Inferior parietal cortex (tissue), 1 donor: ENCODE measurements at regions not wholly inside any gene's neighbourhood (a gene's known extent, or its start where the extent isn't known, plus 50 kb on each side); places are given as distances from the start of the nearest gene placed in this dataset.
"Not testable (repeated sequence)": the region's sequence is repeated elsewhere in the genome, so short reads cannot be mapped to it uniquely, and the experiment has no call there.

ENCODE experiments used
- DNase-seq: peaks from one replicate; pipeline ENCODE4 v3.0.0-alpha.2; 2016; ENCODE audit errors: extremely low spot score

DNA sequence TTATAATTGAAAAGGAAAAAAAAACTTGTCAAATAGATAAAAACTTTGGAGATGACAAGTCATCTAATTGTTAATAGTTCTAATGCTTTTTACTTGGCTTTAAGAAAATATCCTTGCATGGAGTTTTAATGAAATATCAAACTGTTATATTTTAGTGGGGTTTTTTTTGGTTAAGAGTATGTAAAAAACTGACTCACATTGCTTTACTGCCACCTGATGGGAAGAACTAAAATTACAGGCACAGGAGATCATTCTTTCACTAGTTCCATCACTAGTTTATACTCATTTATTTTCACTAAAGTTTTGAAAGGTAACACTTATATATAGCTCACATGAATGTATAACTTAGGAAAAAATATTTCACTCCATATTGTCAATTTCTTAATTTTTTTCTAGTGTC is 309.1 kb downstream of the LMBRD1 start:
- DNase-seq, result no peak

DNA sequence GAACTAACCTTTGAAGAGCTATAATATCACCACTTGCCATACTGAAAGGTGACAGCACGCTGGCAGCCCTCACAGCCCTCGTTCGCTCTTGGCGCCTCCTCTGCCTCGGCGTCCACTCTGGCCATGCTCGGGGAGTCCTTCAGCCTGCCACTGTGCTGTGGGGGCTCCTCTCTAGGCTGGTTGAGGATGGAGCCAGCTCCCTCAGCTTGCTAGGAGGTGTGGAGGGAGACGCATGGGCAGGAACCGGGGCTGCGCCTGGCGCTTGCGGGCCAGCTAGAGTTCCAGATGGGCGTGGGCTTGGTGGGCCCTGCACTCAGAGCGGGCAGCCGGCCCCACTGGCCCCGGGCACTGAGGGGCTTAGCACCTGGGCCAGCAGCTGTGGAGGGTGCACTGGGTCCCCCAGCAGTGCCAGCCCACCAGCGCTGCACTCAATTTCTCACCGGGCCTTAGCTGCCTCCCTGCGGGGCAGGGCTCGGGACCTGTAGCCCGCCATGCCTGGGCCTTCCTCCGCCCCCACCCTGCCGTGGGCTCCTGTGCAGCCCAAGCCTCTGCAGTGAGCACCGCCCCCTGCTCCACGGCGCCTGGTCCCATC is 329.7 kb downstream of the LMBRD1 start:
- no peak for DNase-seq

DNA sequence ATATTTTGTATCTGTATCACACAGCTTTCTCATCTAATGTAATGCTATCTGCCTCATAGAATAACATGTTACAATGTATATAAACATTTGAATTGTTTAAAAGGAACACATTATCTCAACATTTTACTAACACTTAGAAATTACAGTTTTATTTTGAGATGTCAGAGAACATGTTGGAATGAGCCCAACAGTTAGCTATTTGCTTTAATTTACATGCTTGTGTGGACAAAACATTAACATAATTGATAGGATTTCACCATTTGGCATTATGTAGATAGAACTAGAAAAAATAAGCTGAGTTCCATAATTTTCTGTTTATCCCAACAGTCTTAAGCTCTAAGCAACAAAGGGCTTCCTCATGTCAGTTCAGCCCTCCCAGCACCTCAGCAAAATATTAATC is 330.9 kb downstream of the LMBRD1 start:
- DNase-seq, result no peak

DNA sequence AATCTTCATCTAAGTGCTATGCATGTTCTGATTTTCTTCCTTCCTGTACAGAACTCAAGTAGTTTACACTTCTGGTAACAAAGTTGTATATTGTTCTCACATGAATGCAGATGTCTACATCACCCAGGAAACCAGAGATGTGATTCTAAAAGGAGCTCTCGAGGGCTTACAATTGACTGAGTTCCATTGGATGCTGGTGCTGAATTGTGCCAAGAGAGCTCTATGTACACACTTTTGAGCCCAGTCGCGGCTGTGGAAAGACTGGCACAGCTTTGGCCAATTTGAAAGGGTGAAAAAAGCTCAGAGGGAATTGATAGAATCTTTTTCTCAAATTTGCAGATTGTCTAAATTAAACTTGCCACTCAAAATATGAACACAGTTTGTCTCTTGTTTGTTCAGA is 340.7 kb downstream of the LMBRD1 start:
- peak; percentile 45 for DNase-seq

DNA sequence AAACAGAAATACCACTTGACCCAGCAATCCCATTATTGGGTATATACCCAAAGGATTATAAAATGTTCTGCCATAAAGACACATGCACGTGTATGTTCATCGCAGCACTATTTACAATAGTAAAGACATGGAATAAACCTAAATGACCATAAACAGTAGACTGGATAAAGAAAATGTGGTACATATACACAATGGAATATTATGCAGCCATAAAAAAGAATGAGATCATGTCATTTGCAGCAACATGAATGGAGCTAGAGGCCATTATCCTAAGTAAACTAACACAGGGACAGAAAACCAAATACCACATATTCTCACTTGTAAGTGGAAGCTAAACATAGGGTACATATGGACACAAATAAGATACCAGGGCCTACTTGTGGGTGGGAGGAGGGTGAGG is 342.2 kb downstream of the LMBRD1 start:
- DNase-seq, result not testable (repeated sequence)

DNA sequence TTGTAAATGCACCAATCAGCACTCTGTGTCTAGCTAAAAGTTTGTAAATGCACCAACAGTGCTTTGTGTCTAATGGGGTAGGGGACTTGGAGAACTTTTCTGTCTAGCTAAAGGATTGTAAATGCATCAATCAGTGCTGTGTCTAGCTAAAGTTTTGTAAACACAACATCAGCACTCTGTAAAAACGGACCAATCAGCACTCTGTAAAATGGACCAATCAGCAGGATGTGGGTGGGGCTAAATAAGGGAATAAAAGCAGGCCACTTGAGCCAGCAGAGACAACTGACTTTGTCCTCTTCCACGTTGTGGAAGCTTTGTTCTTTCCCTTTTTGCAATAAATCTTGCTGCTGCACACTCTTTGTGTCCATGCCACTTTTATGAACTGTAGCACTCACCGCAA is 346.3 kb downstream of the LMBRD1 start:
- not testable (repeated sequence) for DNase-seq

DNA sequence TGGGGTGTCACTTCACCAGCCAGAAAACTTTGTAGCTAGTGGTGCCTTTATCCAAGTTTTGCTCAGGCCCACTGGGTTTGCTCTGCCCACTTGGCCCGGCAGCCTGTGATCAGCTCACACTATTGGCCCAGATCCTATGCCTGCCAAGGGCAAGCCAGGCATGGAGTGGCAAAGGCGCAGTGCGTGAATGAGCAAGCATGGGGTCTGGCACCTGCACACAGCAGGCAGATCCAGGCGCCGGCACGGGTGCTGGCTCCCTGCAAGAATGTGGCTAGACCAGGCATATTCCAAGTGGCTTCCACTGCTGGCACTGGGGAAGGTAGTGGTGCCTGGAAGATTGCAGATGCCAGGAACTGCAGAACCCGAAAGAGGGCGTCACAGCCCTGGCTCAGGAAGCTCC is 346.9 kb downstream of the LMBRD1 start:
- DNase-seq, result no peak
